ENCODE measurements at regions not wholly inside any gene's neighbourhood (a gene's known extent, or its start where the extent isn't known, plus 50 kb on each side); places are given as distances from the start of the nearest gene placed in this dataset.
A peak's percentile ranks its signal among the peaks of the same experiment; 100 is the strongest.

DNA sequence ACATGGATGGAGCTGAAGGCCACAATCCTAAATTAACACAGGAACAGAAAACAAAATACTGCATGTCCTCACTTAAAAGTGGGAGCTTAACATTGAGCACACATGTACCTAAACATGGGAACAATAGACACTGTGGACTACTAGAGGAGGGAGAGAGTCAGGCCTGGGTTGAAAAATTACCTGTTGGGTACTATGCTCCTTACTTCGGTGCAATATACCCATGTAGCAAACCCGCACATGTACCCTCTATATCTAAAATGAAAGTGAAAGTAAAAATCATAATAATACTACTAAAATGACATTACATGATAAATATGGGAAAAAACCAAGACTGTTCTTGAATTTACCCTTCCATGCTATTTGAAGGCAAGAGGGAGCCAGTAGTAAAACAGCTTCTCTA, 1273.8 kb upstream of the ADGRB3 start:
- no peak overlapping the region for H3K9ac ChIP-seq (replicated peaks; ENCODE audit: extremely low read depth, insufficient read depth, low read length)
- ChIA-PET CTCF (no interaction called here), POLR2A (no interaction called here)
- intact Hi-C loops (cut with micrococcal nuclease) (no loop called here), dilution Hi-C loops (cut with MboI; ENCODE audit: extremely low pct_ligation_motif_present, low sequenced_read_pairs) (no loop called here)
- TF ChIP-seq POLR2AphosphoS5 (IDR thresholded peaks at IDR 0.05; ENCODE audit: insufficient read depth, low read depth, low read length) (no peak), EZH2 (IDR thresholded peaks at IDR 0.05; ENCODE audit: borderline replicate concordance, low read depth, low read length, severe bottlenecking) (no peak), POLR2A (IDR thresholded peaks at IDR 0.05; ENCODE audit: low read depth, low read length) (no peak), GATA2 (IDR thresholded peaks at IDR 0.05; ENCODE audit: insufficient read depth, insufficient read length, low read depth, low read length) (no peak), MYC (IDR thresholded peaks at IDR 0.05; ENCODE audit: low read depth, low read length) (no peak), FOS (IDR thresholded peaks at IDR 0.05; ENCODE audit: borderline replicate concordance, insufficient read depth, low read length) (no peak), JUN (IDR thresholded peaks at IDR 0.05; ENCODE audit: borderline replicate concordance, insufficient read depth, insufficient read length, low read depth) (no peak)
- TF ChIP-seq, protein P1, sequence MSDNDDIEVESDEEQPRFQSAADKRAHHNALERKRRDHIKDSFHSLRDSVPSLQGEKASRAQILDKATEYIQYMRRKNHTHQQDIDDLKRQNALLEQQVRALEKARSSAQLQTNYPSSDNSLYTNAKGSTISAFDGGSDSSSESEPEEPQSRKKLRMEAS (IDR thresholded peaks at IDR 0.05; ENCODE audit: insufficient read depth, insufficient read length), result no peak
- TF ChIP-seq, protein P2, sequence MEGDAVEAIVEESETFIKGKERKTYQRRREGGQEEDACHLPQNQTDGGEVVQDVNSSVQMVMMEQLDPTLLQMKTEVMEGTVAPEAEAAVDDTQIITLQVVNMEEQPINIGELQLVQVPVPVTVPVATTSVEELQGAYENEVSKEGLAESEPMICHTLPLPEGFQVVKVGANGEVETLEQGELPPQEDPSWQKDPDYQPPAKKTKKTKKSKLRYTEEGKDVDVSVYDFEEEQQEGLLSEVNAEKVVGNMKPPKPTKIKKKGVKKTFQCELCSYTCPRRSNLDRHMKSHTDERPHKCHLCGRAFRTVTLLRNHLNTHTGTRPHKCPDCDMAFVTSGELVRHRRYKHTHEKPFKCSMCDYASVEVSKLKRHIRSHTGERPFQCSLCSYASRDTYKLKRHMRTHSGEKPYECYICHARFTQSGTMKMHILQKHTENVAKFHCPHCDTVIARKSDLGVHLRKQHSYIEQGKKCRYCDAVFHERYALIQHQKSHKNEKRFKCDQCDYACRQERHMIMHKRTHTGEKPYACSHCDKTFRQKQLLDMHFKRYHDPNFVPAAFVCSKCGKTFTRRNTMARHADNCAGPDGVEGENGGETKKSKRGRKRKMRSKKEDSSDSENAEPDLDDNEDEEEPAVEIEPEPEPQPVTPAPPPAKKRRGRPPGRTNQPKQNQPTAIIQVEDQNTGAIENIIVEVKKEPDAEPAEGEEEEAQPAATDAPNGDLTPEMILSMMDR (IDR thresholded peaks at IDR 0.05; ENCODE audit: extremely low read depth in 1 of 2, insufficient read depth in 1 of 2, low read depth in 1 of 2, low read length in 2 of 2), result no peak
- DNase-seq (ENCODE audit: low read depth, low spot score) (no peak), FAIRE-seq (no peak)
- H3K9me1 ChIP-seq (replicated peaks; ENCODE audit: control insufficient read depth, extremely low read depth, insufficient read depth, low read length), result no peaks in the 10 kb centered on the region
- no peaks in the 10 kb centered on the region for H3K36me3 ChIP-seq (ENCODE audit: control insufficient read depth in 2 of 2, extremely low read depth in 1 of 2, insufficient read depth in 2 of 2, low read length in 2 of 2)
- no peaks in the 10 kb centered on the region for H4K20me1 ChIP-seq (replicated peaks; ENCODE audit: control insufficient read depth, extremely low read depth, insufficient read depth, low read length)
- no peaks in the 10 kb centered on the region for H3K9me3 ChIP-seq (replicated peaks; ENCODE audit: control insufficient read depth, insufficient read depth, low read length)
- peak overlapping the region; percentile 11 for H3K4me2 ChIP-seq (ENCODE audit: insufficient read depth, low read length)
- H3K27me3 ChIP-seq (ENCODE audit: control insufficient read depth in 2 of 2, insufficient read depth in 2 of 2, low read length in 2 of 2), result no peaks in the 10 kb centered on the region
- no TSS peak for BruUV-seq (replicated peaks)
- no peak overlapping the region for H3K27ac ChIP-seq (ENCODE audit: insufficient read depth, low read depth, low read length)
- H3K79me2 ChIP-seq (ENCODE audit: control insufficient read depth, insufficient read depth, low read length), result no peaks in the 10 kb centered on the region
- H2AFZ ChIP-seq (ENCODE audit: low read depth, low read length), result no peak overlapping the region
- H3K4me1 ChIP-seq (ENCODE audit: control insufficient read depth, extremely low read depth, insufficient read depth, low read length), result no peaks in the 10 kb centered on the region
- no peak overlapping the region for H3K4me3 ChIP-seq (replicated peaks in 1 of 3; ENCODE audit: insufficient read depth in 1 of 3, low read depth in 1 of 3, low read length in 3 of 3)

All from endothelial cell of umbilical vein (primary cell).